A673 (cell line): ENCODE measurements at regions not wholly inside any gene's neighbourhood (a gene's known extent, or its start where the extent isn't known, plus 50 kb on each side); places are given as distances from the start of the nearest gene placed in this dataset.

ENCODE experiments used
- BruUV-seq: library from RNA; stranded (reverse); fragments of 400-500 nt; replicated peaks from 2 replicates; lab custom pipeline; 2021; lab: Mats Ljungman, UMichigan
- CTCF ChIA-PET: fragments of 300-600 bp; sonication (Branson Sonifier 250); formaldehyde crosslinking; loops from one replicate; lab custom pipeline; 2022; ENCODE audit warnings: antibody characterized with exemption; lab: Charles Lee
- POLR2A ChIA-PET: fragments of 300-600 bp; sonication (Branson Sonifier 250); formaldehyde crosslinking; loops from one replicate; lab custom pipeline; 2022; ENCODE audit warnings: antibody characterized with exemption; ENCODE audit not compliant: low non-redundant PET; lab: Charles Lee
- DNase-seq: peaks from one replicate; pipeline ENCODE4 v3.0.0-alpha.2; 2015; ENCODE audit warnings: low spot score
- H3K27ac ChIP-seq: fragments of 200-600 bp; sonication (generic); 2 replicates; pipeline ENCODE4 v1.5.1; 2016; ENCODE audit warnings: mixed run types, low read depth, mild to moderate bottlenecking, mixed read lengths, antibody characterized with exemption, low read length; ENCODE audit not compliant: poor library complexity, severe bottlenecking
- H3K27me3 ChIP-seq: fragments of 200-600 bp; sonication (generic); replicated peaks from 2 replicates; pipeline ENCODE4 v1.6.1; 2017; ENCODE audit warnings: mixed run types, low read depth, mild to moderate bottlenecking, mixed read lengths, antibody characterized with exemption, low read length; ENCODE audit not compliant: insufficient read depth, poor library complexity
- H3K36me3 ChIP-seq: fragments of 200-600 bp; sonication (generic); 2 replicates; pipeline ENCODE4 v1.6.1; 2016; ENCODE audit warnings: mixed run types, mild to moderate bottlenecking, mixed read lengths, antibody characterized with exemption, low read length; ENCODE audit not compliant: insufficient read depth, poor library complexity, severe bottlenecking
- H3K4me1 ChIP-seq: fragments of 200-600 bp; sonication (generic); 2 replicates; pipeline ENCODE4 v1.6.1; 2017; ENCODE audit warnings: mixed run types, mild to moderate bottlenecking, mixed read lengths, antibody characterized with exemption, low read length; ENCODE audit not compliant: insufficient read depth, poor library complexity, severe bottlenecking
- H3K4me3 ChIP-seq: fragments of 200-600 bp; sonication (generic); 2 replicates; pipeline ENCODE4 v1.5.1; 2016; ENCODE audit warnings: low read depth, mixed run types, mild to moderate bottlenecking, mixed read lengths, low read length; ENCODE audit not compliant: poor library complexity, severe bottlenecking
- H3K9me3 ChIP-seq: fragments of 200-600 bp; sonication (generic); 2 replicates; pipeline ENCODE4 v1.6.1; 2016; ENCODE audit warnings: mixed run types, low read depth, mild to moderate bottlenecking, mixed read lengths, antibody characterized with exemption, low read length; ENCODE audit not compliant: poor library complexity, severe bottlenecking
- CTCF ChIP-seq: fragments of 300-800, 200-600 bp; sonication (generic); conservative IDR thresholded peaks from 2 replicates; pipeline ENCODE4 v1.5.1; 2017; ENCODE audit warnings: low read depth, mild to moderate bottlenecking, antibody characterized with exemption, low read length, moderate library complexity, mixed read lengths
- EZH2 ChIP-seq: fragments of 200-600 bp; sonication (generic); IDR thresholded peaks from 2 replicates; pipeline ENCODE4 v1.6.1; 2017; ENCODE audit warnings: borderline replicate concordance, low read depth, mild to moderate bottlenecking, mixed read lengths, antibody characterized with exemption, low read length; ENCODE audit not compliant: poor library complexity, severe bottlenecking
- intact Hi-C: fragments of 100-400 bp; cut with micrococcal nuclease; formaldehyde crosslinking; loops from one replicate; pipeline ENCODE4 v1.10.0; 2022; ENCODE audit not compliant: unreplicated experiment

- Histone ChIP-seq H3K4me3 (no peak overlapping the region), H3K4me1 (peaks cover 17% of the 10 kb centered on the region), H3K9me3 (peaks cover 20% of the 10 kb centered on the region), H3K27me3 (no peaks in the 10 kb centered on the region), H3K27ac (no peak overlapping the region), H3K36me3 (no peaks in the 10 kb centered on the region)
- TF ChIP-seq EZH2 (no peak), CTCF (no peak)
- intact Hi-C loops = no loop called here
- BruUV-seq = no TSS peak
- ChIA-PET CTCF (no interaction called here), POLR2A (interaction anchor here (0.6 kb wide), 1 partner anchor 148 kb away, joined by 3 read pairs; no protein-coding TSS in a partner anchor)
- no peak for DNase-seq
Observed at GRCh38 chr5:54672871-54673270, 155.3 kb downstream of the SNX18 start.

- CTCF ChIA-PET = no interaction called here
Observed at GRCh38 chr5:54671681-54672080, 154.1 kb downstream of the SNX18 start.

GRCh38 chr5:54671111-54671531 lies 153.6 kb downstream of the SNX18 start:
- CTCF ChIA-PET = no interaction called here

More at GRCh38 chr5:54671681-54672080, 154.1 kb downstream of the SNX18 start:
- no TSS peak for BruUV-seq
- Histone ChIP-seq H3K4me1 (peaks cover 17% of the 10 kb centered on the region), H3K4me3 (no peak overlapping the region), H3K36me3 (no peaks in the 10 kb centered on the region), H3K27me3 (no peaks in the 10 kb centered on the region), H3K27ac (no peak overlapping the region), H3K9me3 (peaks cover 22% of the 10 kb centered on the region)
- no peak for TF ChIP-seq EZH2
- TF ChIP-seq CTCF = no peak
- intact Hi-C loops = no loop called here
- no peak for DNase-seq
- POLR2A ChIA-PET = no interaction called here

More at GRCh38 chr5:54671111-54671531, 153.6 kb downstream of the SNX18 start:
- Histone ChIP-seq H3K4me3 (no peak overlapping the region), H3K27ac (no peak overlapping the region), H3K4me1 (peaks cover 13% of the 10 kb centered on the region), H3K9me3 (peaks cover 22% of the 10 kb centered on the region), H3K27me3 (no peaks in the 10 kb centered on the region), H3K36me3 (no peaks in the 10 kb centered on the region)
- BruUV-seq = no TSS peak
- intact Hi-C loops = no loop called here
- DNase-seq = no peak
- POLR2A ChIA-PET = no interaction called here
- TF ChIP-seq EZH2 = no peak
- TF ChIP-seq CTCF = no peak
